ENCODE measurements at regions not wholly inside any gene's neighbourhood (a gene's known extent, or its start where the extent isn't known, plus 50 kb on each side); places are given as distances from the start of the nearest gene placed in this dataset.

GRCh38 chr18:60862988-60863387 lies 470.2 kb upstream of the CDH20 start:
- Histone ChIP-seq H3K27ac (ENCODE audit: low read depth in 1 of 2, low read length in 2 of 2) (no peak overlapping the region), H3K36me3 (ENCODE audit: control insufficient read depth in 4 of 4, insufficient read depth in 3 of 4, low read depth in 1 of 4, low read length in 3 of 4) (no peaks in the 10 kb centered on the region), H3K9ac (ENCODE audit: low read depth in 1 of 2, low read length in 2 of 2) (no peak overlapping the region), H3K4me3 (ENCODE audit: low read depth in 1 of 3, low read length in 3 of 3) (no peak overlapping the region), H3K9me3 (ENCODE audit: control insufficient read depth in 4 of 4, low read length in 3 of 4) (no peaks in the 10 kb centered on the region), H3K27me3 (ENCODE audit: control insufficient read depth in 4 of 4, insufficient read depth in 4 of 4, low read length in 3 of 4) (peaks cover 0 to 2% (median 0%) of the 10 kb centered on the region in 4 donors), H3K4me1 (ENCODE audit: control insufficient read depth in 4 of 4, insufficient read depth in 4 of 4, low read length in 3 of 4) (no peaks in the 10 kb centered on the region)
- 79% methylated on average over 3 of the region's 3 CpGs for WGBS
- no peak for DNase-seq (ENCODE audit: low spot score)
- no peak for TF ChIP-seq GABPA (IDR thresholded peaks at IDR 0.05 in 1 of 2, conservative IDR thresholded peaks at IDR 0.05 in 1 of 2)

GRCh38 chr18:60865801-60866200 lies 467.4 kb upstream of the CDH20 start:
- Histone ChIP-seq H3K27me3 (ENCODE audit: control insufficient read depth in 4 of 4, insufficient read depth in 4 of 4, low read length in 3 of 4) (peaks cover 0 to 2% (median 0%) of the 10 kb centered on the region in 4 donors), H3K27ac (ENCODE audit: low read depth in 1 of 2, low read length in 2 of 2) (no peak overlapping the region), H3K36me3 (ENCODE audit: control insufficient read depth in 4 of 4, insufficient read depth in 3 of 4, low read depth in 1 of 4, low read length in 3 of 4) (no peaks in the 10 kb centered on the region), H3K9ac (ENCODE audit: low read depth in 1 of 2, low read length in 2 of 2) (no peak overlapping the region), H3K9me3 (ENCODE audit: control insufficient read depth in 4 of 4, low read length in 3 of 4) (no peaks in the 10 kb centered on the region), H3K4me3 (ENCODE audit: low read depth in 1 of 3, low read length in 3 of 3) (no peak overlapping the region), H3K4me1 (ENCODE audit: control insufficient read depth in 4 of 4, insufficient read depth in 4 of 4, low read length in 3 of 4) (no peaks in the 10 kb centered on the region)
- DNase-seq (ENCODE audit: low spot score) = no peak
- TF ChIP-seq FOXA1 (IDR thresholded peaks at IDR 0.05) (no peak), GABPA (IDR thresholded peaks at IDR 0.05 in 1 of 2, conservative IDR thresholded peaks at IDR 0.05 in 1 of 2) (no peak), HNF4G (IDR thresholded peaks at IDR 0.05) (no peak), RXRA (IDR thresholded peaks at IDR 0.05) (no peak), FOXA2 (IDR thresholded peaks at IDR 0.05) (no peak), HNF4A (conservative IDR thresholded peaks at IDR 0.05) (no peak), EGR1 (IDR thresholded peaks at IDR 0.05; ENCODE audit: low read depth in 2 of 2) (no peak), ATF3 (IDR thresholded peaks at IDR 0.05) (no peak), YY1 (IDR thresholded peaks at IDR 0.05) (no peak), MAX (IDR thresholded peaks at IDR 0.05) (no peak), NR2F2 (IDR thresholded peaks at IDR 0.05) (no peak)
- TF ChIP-seq, protein P1, sequence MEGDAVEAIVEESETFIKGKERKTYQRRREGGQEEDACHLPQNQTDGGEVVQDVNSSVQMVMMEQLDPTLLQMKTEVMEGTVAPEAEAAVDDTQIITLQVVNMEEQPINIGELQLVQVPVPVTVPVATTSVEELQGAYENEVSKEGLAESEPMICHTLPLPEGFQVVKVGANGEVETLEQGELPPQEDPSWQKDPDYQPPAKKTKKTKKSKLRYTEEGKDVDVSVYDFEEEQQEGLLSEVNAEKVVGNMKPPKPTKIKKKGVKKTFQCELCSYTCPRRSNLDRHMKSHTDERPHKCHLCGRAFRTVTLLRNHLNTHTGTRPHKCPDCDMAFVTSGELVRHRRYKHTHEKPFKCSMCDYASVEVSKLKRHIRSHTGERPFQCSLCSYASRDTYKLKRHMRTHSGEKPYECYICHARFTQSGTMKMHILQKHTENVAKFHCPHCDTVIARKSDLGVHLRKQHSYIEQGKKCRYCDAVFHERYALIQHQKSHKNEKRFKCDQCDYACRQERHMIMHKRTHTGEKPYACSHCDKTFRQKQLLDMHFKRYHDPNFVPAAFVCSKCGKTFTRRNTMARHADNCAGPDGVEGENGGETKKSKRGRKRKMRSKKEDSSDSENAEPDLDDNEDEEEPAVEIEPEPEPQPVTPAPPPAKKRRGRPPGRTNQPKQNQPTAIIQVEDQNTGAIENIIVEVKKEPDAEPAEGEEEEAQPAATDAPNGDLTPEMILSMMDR (IDR thresholded peaks at IDR 0.05; ENCODE audit: low read depth, low read length, missing input control) = no peak
- 48% methylated on average over 2 of the region's 2 CpGs for WGBS

DNA sequence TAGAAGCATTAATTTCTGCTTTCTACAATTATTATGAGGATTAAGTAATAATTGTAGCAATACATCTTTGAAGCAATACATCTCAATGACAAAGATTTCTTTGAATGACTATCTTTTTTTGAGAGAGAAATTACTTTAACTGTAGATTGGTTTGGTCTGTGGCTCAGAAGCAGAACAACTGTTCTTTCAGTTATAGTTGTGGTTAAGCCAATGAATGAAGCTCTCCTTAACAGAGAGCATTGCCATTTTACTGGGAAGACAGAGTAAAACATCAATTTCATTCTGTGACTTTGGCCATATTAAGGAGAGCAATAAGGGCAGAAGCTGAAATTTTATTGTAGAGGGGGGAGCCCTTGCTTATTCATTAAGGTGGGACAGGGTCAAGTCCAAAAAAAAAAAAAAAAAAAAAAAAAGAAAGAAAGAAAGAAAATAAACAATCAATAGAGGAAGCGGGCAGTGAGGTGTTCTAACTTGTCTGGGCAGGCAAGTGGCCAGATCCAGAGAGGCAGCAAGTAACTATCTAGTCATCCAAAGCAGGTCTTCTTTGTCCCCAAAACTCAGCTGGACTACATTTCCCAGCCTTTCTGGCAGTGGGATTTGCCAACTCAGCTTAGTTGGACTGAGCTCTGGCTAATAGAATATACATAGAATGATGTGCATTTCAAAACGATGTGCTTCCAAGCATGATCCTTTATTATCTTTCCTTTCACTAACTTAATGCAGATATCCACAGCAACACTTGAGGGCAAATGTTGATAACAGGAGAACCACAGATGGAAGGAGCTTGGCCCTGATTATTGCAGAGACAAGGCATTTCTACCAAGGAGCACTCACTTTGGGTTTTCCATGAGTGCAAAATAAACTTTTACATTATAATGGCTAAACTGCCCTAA lies 462.7 kb upstream of the CDH20 start:
- WGBS = 61% methylated on average over 2 of the region's 2 CpGs
- Histone ChIP-seq H3K9me3 (ENCODE audit: control insufficient read depth in 4 of 4, low read length in 3 of 4) (no peaks in the 10 kb centered on the region), H3K9ac (ENCODE audit: low read depth in 1 of 2, low read length in 2 of 2) (no peak overlapping the region), H3K27ac (ENCODE audit: low read depth in 1 of 2, low read length in 2 of 2) (no peak overlapping the region), H3K27me3 (ENCODE audit: control insufficient read depth in 4 of 4, insufficient read depth in 4 of 4, low read length in 3 of 4) (peaks cover 0 to 7% (median 0%) of the 10 kb centered on the region in 4 donors), H3K4me1 (ENCODE audit: control insufficient read depth in 4 of 4, insufficient read depth in 4 of 4, low read length in 3 of 4) (no peaks in the 10 kb centered on the region), H3K4me3 (ENCODE audit: low read depth in 1 of 3, low read length in 3 of 3) (no peak overlapping the region), H3K36me3 (ENCODE audit: control insufficient read depth in 4 of 4, insufficient read depth in 3 of 4, low read depth in 1 of 4, low read length in 3 of 4) (no peaks in the 10 kb centered on the region)
- DNase-seq (ENCODE audit: low spot score) = no peak
- no peak for TF ChIP-seq FOXA2 (IDR thresholded peaks at IDR 0.05)
- TF ChIP-seq YY1 (IDR thresholded peaks at IDR 0.05) = no peak
- no peak for TF ChIP-seq REST (IDR thresholded peaks at IDR 0.05)
- TF ChIP-seq, protein P1 (IDR thresholded peaks at IDR 0.05; ENCODE audit: low read depth, low read length, missing input control) = no peak
- TF ChIP-seq FOXA1 (IDR thresholded peaks at IDR 0.05) = no peak
- no peak for TF ChIP-seq EGR1 (IDR thresholded peaks at IDR 0.05; ENCODE audit: low read depth in 2 of 2)
- TF ChIP-seq SP1 (IDR thresholded peaks at IDR 0.05) = no peak
- TF ChIP-seq, protein P2, sequence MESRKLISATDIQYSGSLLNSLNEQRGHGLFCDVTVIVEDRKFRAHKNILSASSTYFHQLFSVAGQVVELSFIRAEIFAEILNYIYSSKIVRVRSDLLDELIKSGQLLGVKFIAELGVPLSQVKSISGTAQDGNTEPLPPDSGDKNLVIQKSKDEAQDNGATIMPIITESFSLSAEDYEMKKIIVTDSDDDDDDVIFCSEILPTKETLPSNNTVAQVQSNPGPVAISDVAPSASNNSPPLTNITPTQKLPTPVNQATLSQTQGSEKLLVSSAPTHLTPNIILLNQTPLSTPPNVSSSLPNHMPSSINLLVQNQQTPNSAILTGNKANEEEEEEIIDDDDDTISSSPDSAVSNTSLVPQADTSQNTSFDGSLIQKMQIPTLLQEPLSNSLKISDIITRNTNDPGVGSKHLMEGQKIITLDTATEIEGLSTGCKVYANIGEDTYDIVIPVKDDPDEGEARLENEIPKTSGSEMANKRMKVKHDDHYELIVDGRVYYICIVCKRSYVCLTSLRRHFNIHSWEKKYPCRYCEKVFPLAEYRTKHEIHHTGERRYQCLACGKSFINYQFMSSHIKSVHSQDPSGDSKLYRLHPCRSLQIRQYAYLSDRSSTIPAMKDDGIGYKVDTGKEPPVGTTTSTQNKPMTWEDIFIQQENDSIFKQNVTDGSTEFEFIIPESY (IDR thresholded peaks at IDR 0.05) = no peak
- TF ChIP-seq NR2F2 (IDR thresholded peaks at IDR 0.05) = no peak
- TF ChIP-seq RAD21 (IDR thresholded peaks at IDR 0.05) = no peak
